Endothelial cell of umbilical vein (primary cell): ENCODE measurements at regions not wholly inside any gene's neighbourhood (a gene's known extent, or its start where the extent isn't known, plus 50 kb on each side); places are given as distances from the start of the nearest gene placed in this dataset.

Experiments used
- BruUV-seq: library from RNA; stranded (reverse); fragments of 400-500 nt; replicated peaks from 2 replicates; lab custom pipeline; 2021; lab: Mats Ljungman, UMichigan
- CTCF ChIA-PET: fragments of 300-600, 350-600 bp; sonication (Branson Sonifier 250); formaldehyde crosslinking; loops from one replicate; lab custom pipeline; 2021; ENCODE audit warnings: antibody characterized with exemption, inconsistent platforms; lab: Charles Lee
- POLR2A ChIA-PET: fragments of 300-600, 350-600 bp; sonication (Branson Sonifier 250); formaldehyde crosslinking; loops from one replicate; lab custom pipeline; 2021; ENCODE audit warnings: antibody characterized with exemption, inconsistent platforms; lab: Charles Lee
- DNase-seq: peaks from one replicate; pipeline ENCODE4 v3.0.0-alpha.2; 2011; ENCODE audit warnings: low read depth, low spot score
- FAIRE-seq: peaks from 2 replicates; lab custom pipeline; 2011; peaks lifted over from hg19 to GRCh38; lab: Jason Lieb, UNC
- H2AFZ ChIP-seq: 2 replicates; pipeline ENCODE4 v1.6.0; 2012; ENCODE audit warnings: low read depth, low read length, control low read depth, inconsistent platforms
- H3K27ac ChIP-seq: 2 replicates; pipeline ENCODE4 v1.5.1; 2011; ENCODE audit warnings: low read depth, mild to moderate bottlenecking, control low read depth, low read length, moderate library complexity; ENCODE audit not compliant: insufficient read depth
- H3K27me3 ChIP-seq, 2 experiments: 2 replicates each; pipeline versions ENCODE4 v1.6.0 to v1.6.1; 2011; ENCODE audit warnings: low read length in 2 of 2, mixed read lengths in 1 of 2; ENCODE audit not compliant: control insufficient read depth in 2 of 2, insufficient read depth in 2 of 2
- H3K36me3 ChIP-seq, 2 experiments: 2 replicates in 1 of 2; 3 replicates in 1 of 2; pipeline ENCODE4 v1.5.1; 2011; ENCODE audit warnings: low read length in 2 of 2, mild to moderate bottlenecking in 1 of 2, moderate library complexity in 1 of 2; ENCODE audit not compliant: control insufficient read depth in 2 of 2, insufficient read depth in 2 of 2; ENCODE audit errors: extremely low read depth in 1 of 2
- H3K4me1 ChIP-seq: 3 replicates; pipeline ENCODE4 v1.5.1; 2011; ENCODE audit warnings: mild to moderate bottlenecking, low read length; ENCODE audit not compliant: control insufficient read depth, insufficient read depth; ENCODE audit errors: extremely low read depth
- H3K4me2 ChIP-seq: 2 replicates; pipeline ENCODE4 v1.6.1; 2011; ENCODE audit warnings: low read length, control low read depth, mixed read lengths; ENCODE audit not compliant: insufficient read depth
- H3K4me3 ChIP-seq, 3 experiments: fragments of 200-600 bp in 1 of 3; sonication (generic), shearing (Covaris generic) in 1 of 3; replicated peaks in 1 of 3; 2 replicates each; pipeline ENCODE4 v1.5.1; 2011 to 2016; ENCODE audit warnings: control low read depth in 3 of 3, low read length in 3 of 3, mild to moderate bottlenecking in 2 of 3, inconsistent platforms in 1 of 3, low read depth in 1 of 3, moderate library complexity in 1 of 3; ENCODE audit not compliant: insufficient read depth in 1 of 3
- H3K79me2 ChIP-seq: 2 replicates; pipeline ENCODE4 v1.6.0; 2012; ENCODE audit warnings: low read length, inconsistent platforms; ENCODE audit not compliant: control insufficient read depth, insufficient read depth
- H3K9ac ChIP-seq: replicated peaks from 2 replicates; pipeline ENCODE3; 2011; ENCODE audit warnings: low read length, control low read depth; ENCODE audit not compliant: insufficient read depth; ENCODE audit errors: extremely low read depth
- H3K9me1 ChIP-seq: replicated peaks from 3 replicates; pipeline ENCODE4 v1.6.0; 2011; ENCODE audit warnings: mild to moderate bottlenecking, low read length; ENCODE audit not compliant: control insufficient read depth, insufficient read depth; ENCODE audit errors: extremely low read depth
- H3K9me3 ChIP-seq: replicated peaks from 2 replicates; pipeline ENCODE4 v1.5.1; 2012; ENCODE audit warnings: low read length, inconsistent platforms; ENCODE audit not compliant: control insufficient read depth, insufficient read depth
- H4K20me1 ChIP-seq: replicated peaks from 2 replicates; pipeline ENCODE3; 2011; ENCODE audit warnings: mild to moderate bottlenecking, low read length; ENCODE audit not compliant: control insufficient read depth, insufficient read depth; ENCODE audit errors: extremely low read depth
- CTCF ChIP-seq, 2 donors: IDR thresholded peaks; 1 replicate in 1 of 2; 2 replicates in 1 of 2; pipeline ENCODE4 v1.5.1; 2011; ENCODE audit warnings: low read length in 2 of 2, mild to moderate bottlenecking in 2 of 2, moderate library complexity in 2 of 2, control low read depth in 1 of 2, inconsistent platforms in 1 of 2, low read depth in 1 of 2; ENCODE audit not compliant: insufficient read depth in 1 of 2; ENCODE audit errors: extremely low read depth in 1 of 2
- EZH2 ChIP-seq: IDR thresholded peaks from 2 replicates; pipeline ENCODE4 v1.6.1; 2012; ENCODE audit warnings: borderline replicate concordance, low read depth, mild to moderate bottlenecking, moderate library complexity, low read length, inconsistent platforms; ENCODE audit not compliant: severe bottlenecking
- FOS ChIP-seq: IDR thresholded peaks from 2 replicates; pipeline ENCODE4 v1.6.1; 2011; ENCODE audit warnings: mild to moderate bottlenecking, low read length, moderate library complexity, borderline replicate concordance; ENCODE audit not compliant: insufficient read depth
- GATA2 ChIP-seq: IDR thresholded peaks from 2 replicates; pipeline ENCODE4 v1.7.0; 2011; ENCODE audit warnings: low read depth, mild to moderate bottlenecking, moderate library complexity, mixed read lengths, low read length; ENCODE audit not compliant: insufficient read length, insufficient read depth
- JUN ChIP-seq: IDR thresholded peaks from 2 replicates; pipeline ENCODE4 v1.6.1; 2011; ENCODE audit warnings: borderline replicate concordance, low read depth; ENCODE audit not compliant: insufficient read length, insufficient read depth
- MYC ChIP-seq: IDR thresholded peaks from one replicate; pipeline ENCODE4 v1.6.1; 2011; ENCODE audit warnings: mild to moderate bottlenecking, low read depth, low read length
- POLR2A ChIP-seq: IDR thresholded peaks from 2 replicates; pipeline ENCODE4 v1.6.1; 2012; ENCODE audit warnings: low read depth, mild to moderate bottlenecking, control low read depth, low read length
- POLR2AphosphoS5 ChIP-seq: IDR thresholded peaks from 2 replicates; pipeline ENCODE4 v1.6.1; 2012; ENCODE audit warnings: low read depth, mild to moderate bottlenecking, control low read depth, low read length, moderate library complexity; ENCODE audit not compliant: insufficient read depth
- dilution Hi-C: fragments of 300-500 bp; cut with MboI; formaldehyde crosslinking; loops from one replicate; pipeline ENCODE4 v1.15.0; 2019; ENCODE audit warnings: low sequenced_read_pairs; ENCODE audit not compliant: extremely low pct_ligation_motif_present
- intact Hi-C: fragments of 100-400 bp; cut with micrococcal nuclease; formaldehyde crosslinking; loops from one replicate; pipeline ENCODE4 v1.10.0; 2022
- TF ChIP-seq, protein P1 (sequence below): IDR thresholded peaks from 2 replicates; pipeline ENCODE4 v1.6.1; 2011; ENCODE audit not compliant: insufficient read depth, insufficient read length

GRCh38 chr3:13190378-13190765 is 117.1 kb upstream of the IQSEC1 start:
- Histone ChIP-seq H3K4me3 (no peak overlapping the region), H3K27me3 (no peaks in the 10 kb centered on the region), H3K9me1 (no peaks in the 10 kb centered on the region), H4K20me1 (no peaks in the 10 kb centered on the region), H3K79me2 (no peaks in the 10 kb centered on the region), H3K9ac (no peak overlapping the region), H3K27ac (no peak overlapping the region), H3K4me1 (no peaks in the 10 kb centered on the region), H3K36me3 (no peaks in the 10 kb centered on the region), H2AFZ (no peak overlapping the region), H3K4me2 (no peak overlapping the region), H3K9me3 (no peaks in the 10 kb centered on the region)
- intact Hi-C loops (no loop called here), dilution Hi-C loops (no loop called here)
- no TSS peak for BruUV-seq
- ChIA-PET POLR2A (no interaction called here), CTCF (no interaction called here)
- DNase-seq (no peak), FAIRE-seq (no peak)
- TF ChIP-seq GATA2 (no peak), POLR2AphosphoS5 (no peak), FOS (no peak), MYC (no peak), POLR2A (no peak), CTCF (IDR thresholded peaks at IDR 0.05; ENCODE audit: extremely low read depth in 1 of 2, insufficient read depth in 1 of 2, low read depth in 1 of 2, low read length in 2 of 2) (no peak), EZH2 (no peak), JUN (no peak)
- TF ChIP-seq, protein P1, sequence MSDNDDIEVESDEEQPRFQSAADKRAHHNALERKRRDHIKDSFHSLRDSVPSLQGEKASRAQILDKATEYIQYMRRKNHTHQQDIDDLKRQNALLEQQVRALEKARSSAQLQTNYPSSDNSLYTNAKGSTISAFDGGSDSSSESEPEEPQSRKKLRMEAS = no peak
